Sigmoid colon (tissue), 4 donors: ENCODE measurements at regions not wholly inside any gene's neighbourhood (a gene's known extent, or its start where the extent isn't known, plus 50 kb on each side); places are given as distances from the start of the nearest gene placed in this dataset.
A peak's percentile ranks its signal among the peaks of the same experiment; 100 is the strongest.

Experiments used
- CTCF ChIP-seq, 4 experiments: fragments of 450-650 bp in 3 of 4; fragments of 200-600 bp in 1 of 4; IDR thresholded peaks; one replicate each; pipeline ENCODE4 v1.5.1; 2016 to 2019; ENCODE audit warnings: antibody characterized with exemption in 4 of 4, mild to moderate bottlenecking in 3 of 4, moderate library complexity in 2 of 4
- EP300 ChIP-seq, 4 donors: sonication (generic); formaldehyde crosslinking; IDR thresholded peaks; one replicate each; pipeline ENCODE4 v1.6.1; 2017; ENCODE audit warnings: antibody characterized with exemption in 4 of 4
- POLR2A ChIP-seq, 2 donors: fragments of 450-650 bp; IDR thresholded peaks; one replicate each; pipeline ENCODE4 v1.6.1; 2016; ENCODE audit warnings: antibody characterized with exemption in 2 of 2, mild to moderate bottlenecking in 2 of 2, moderate library complexity in 2 of 2
- POLR2AphosphoS5 ChIP-seq, 4 donors: sonication (generic); formaldehyde crosslinking; IDR thresholded peaks; one replicate each; pipeline ENCODE4 v1.6.1; 2017; ENCODE audit warnings: antibody characterized with exemption in 4 of 4

- TF ChIP-seq POLR2AphosphoS5 (IDR thresholded peaks at IDR 0.05) (peak; percentile 2 to 55 (median 16)), POLR2A (IDR thresholded peaks at IDR 0.05) (no peak), CTCF (IDR thresholded peaks at IDR 0.05) (no peak), EP300 (IDR thresholded peaks at IDR 0.05) (peak in 1 of 4 donors; percentile 5)
These were observed 365.5 kb downstream of the SHQ1 start for GRCh38 chr3:72482589-72483321.
